OCI-LY1 (cell line): ENCODE measurements at regions not wholly inside any gene's neighbourhood (a gene's known extent, or its start where the extent isn't known, plus 50 kb on each side); places are given as distances from the start of the nearest gene placed in this dataset.

Experiments
- H2AFZ ChIP-seq: fragments of 200-600 bp; sonication (generic), shearing (Covaris generic); 2 replicates; pipeline ENCODE4 v1.6.0; 2014; ENCODE audit warnings: antibody characterized with exemption, mild to moderate bottlenecking, low read length
- H3F3A ChIP-seq: fragments of 200-600 bp; sonication (generic), shearing (Covaris generic); 2 replicates; pipeline ENCODE4 v1.6.0; 2014; ENCODE audit warnings: mild to moderate bottlenecking, antibody characterized with exemption, low read length, moderate library complexity; ENCODE audit not compliant: insufficient read depth
- H3K27ac ChIP-seq: fragments of 200-600 bp; sonication (generic); 2 replicates; pipeline ENCODE4 v1.5.1; 2014; ENCODE audit warnings: low read length, mixed run types, mild to moderate bottlenecking, low read depth; ENCODE audit not compliant: poor library complexity, severe bottlenecking
- H3K27me3 ChIP-seq: fragments of 200-600 bp; sonication (generic); 2 replicates; pipeline ENCODE4 v1.6.0; 2014; ENCODE audit warnings: antibody characterized with exemption, mild to moderate bottlenecking, low read length, moderate library complexity; ENCODE audit not compliant: insufficient read depth
- H3K36me3 ChIP-seq: fragments of 200-600 bp; sonication (generic); 2 replicates; pipeline ENCODE4 v1.6.1; 2014; ENCODE audit warnings: mild to moderate bottlenecking, antibody characterized with exemption, low read length, moderate library complexity, mixed read lengths; ENCODE audit not compliant: insufficient read depth
- H3K4me1 ChIP-seq: fragments of 200-600 bp; sonication (generic); 2 replicates; pipeline ENCODE4 v1.5.1; 2014; ENCODE audit warnings: mild to moderate bottlenecking, low read length, moderate library complexity; ENCODE audit not compliant: insufficient read depth, severe bottlenecking
- H3K4me2 ChIP-seq: fragments of 200-600 bp; sonication (generic), shearing (Covaris generic); 2 replicates; pipeline ENCODE4 v1.6.1; 2014; ENCODE audit warnings: low read length
- H3K4me3 ChIP-seq: fragments of 200-600 bp; sonication (generic); 2 replicates; pipeline ENCODE4 v1.5.1; 2014; ENCODE audit warnings: low read length, low read depth, mild to moderate bottlenecking, mixed read lengths; ENCODE audit not compliant: poor library complexity, severe bottlenecking
- H3K79me2 ChIP-seq: fragments of 200-600 bp; shearing (Covaris generic); 2 replicates; pipeline ENCODE4 v1.6.1; 2016; ENCODE audit warnings: mixed run types, low read length, mixed read lengths; ENCODE audit not compliant: insufficient read depth
- H3K9ac ChIP-seq: fragments of 200-600 bp; sonication (generic), shearing (Covaris generic); 2 replicates; pipeline ENCODE4 v1.6.1; 2014; ENCODE audit warnings: mild to moderate bottlenecking, low read length, mixed read lengths
- H3K9me2 ChIP-seq: fragments of 200-600 bp; sonication (generic), shearing (Covaris generic); 2 replicates; pipeline ENCODE4 v1.6.1; 2014; ENCODE audit warnings: low read depth, mild to moderate bottlenecking, low read length, mixed read lengths
- H3K9me3 ChIP-seq: fragments of 200-600 bp; shearing (Covaris generic); 2 replicates; pipeline ENCODE4 v1.6.1; 2014; ENCODE audit warnings: low read length, mixed read lengths
- H4K20me1 ChIP-seq: fragments of 200-600 bp; sonication (generic), shearing (Covaris generic); 2 replicates; pipeline ENCODE4 v1.6.0; 2016; ENCODE audit warnings: mild to moderate bottlenecking, low read length; ENCODE audit not compliant: insufficient read depth
- CTCF ChIP-seq: fragments of 200-600 bp; sonication (generic), shearing (Covaris generic); IDR thresholded peaks from 2 replicates; pipeline ENCODE4 v1.5.1; 2017; ENCODE audit warnings: mild to moderate bottlenecking, antibody characterized with exemption, low read length, moderate library complexity, mixed read lengths
- EZH2 ChIP-seq: fragments of 200-600 bp; sonication (generic), shearing (Covaris generic); IDR thresholded peaks from 2 replicates; pipeline ENCODE4 v1.8.0; 2017; ENCODE audit warnings: borderline replicate concordance, mixed run types, mild to moderate bottlenecking, antibody characterized with exemption, low read length, moderate library complexity, mixed read lengths

- no peak for TF ChIP-seq EZH2
- TF ChIP-seq CTCF: no peak
- no peaks in the 10 kb centered on the region for H4K20me1 ChIP-seq
- H3K27ac ChIP-seq: peak overlapping the region; percentile 91
- H3K9ac ChIP-seq: peak overlapping the region; percentile 24; the same call in 1 of the 2 replicates
- H3K27me3 ChIP-seq: no peaks in the 10 kb centered on the region
- H2AFZ ChIP-seq: no peak overlapping the region
- no peaks in the 10 kb centered on the region for H3K9me3 ChIP-seq
- H3K4me1 ChIP-seq: peaks cover 36% of the 10 kb centered on the region
- peak overlapping the region; percentile 57; the same call in 1 of the 2 replicates for H3K4me2 ChIP-seq
- H3K79me2 ChIP-seq: no peaks in the 10 kb centered on the region
- H3K9me2 ChIP-seq: no peaks in the 10 kb centered on the region
- no peak overlapping the region for H3K4me3 ChIP-seq
- H3F3A ChIP-seq: no peaks in the 10 kb centered on the region
- no peaks in the 10 kb centered on the region for H3K36me3 ChIP-seq
These were observed 162.7 kb downstream of the C9orf50 start for GRCh38 chr9:129458155-129458661.

GRCh38 chr9:129457325-129457779, 163.5 kb downstream of the C9orf50 start:
- no peaks in the 10 kb centered on the region for H3K79me2 ChIP-seq
- no peaks in the 10 kb centered on the region for H3K9me2 ChIP-seq
- H3K9ac ChIP-seq: no peak overlapping the region
- H3K27ac ChIP-seq: peak overlapping the region; percentile 91
- no peaks in the 10 kb centered on the region for H3F3A ChIP-seq
- no peak overlapping the region for H3K4me2 ChIP-seq
- H3K4me3 ChIP-seq: no peak overlapping the region
- no peaks in the 10 kb centered on the region for H3K9me3 ChIP-seq
- H3K4me1 ChIP-seq: peaks cover 36% of the 10 kb centered on the region
- H2AFZ ChIP-seq: no peak overlapping the region
- H4K20me1 ChIP-seq: no peaks in the 10 kb centered on the region
- no peaks in the 10 kb centered on the region for H3K36me3 ChIP-seq
- TF ChIP-seq CTCF (no peak), EZH2 (no peak)
- no peaks in the 10 kb centered on the region for H3K27me3 ChIP-seq

- no peaks in the 10 kb centered on the region for H3K27me3 ChIP-seq
- no peaks in the 10 kb centered on the region for H3K79me2 ChIP-seq
- TF ChIP-seq CTCF (no peak), EZH2 (no peak)
- no peaks in the 10 kb centered on the region for H3K9me2 ChIP-seq
- no peak overlapping the region for H2AFZ ChIP-seq
- no peaks in the 10 kb centered on the region for H3K36me3 ChIP-seq
- H3K4me2 ChIP-seq: no peak overlapping the region
- no peak overlapping the region for H3K9ac ChIP-seq
- H4K20me1 ChIP-seq: no peaks in the 10 kb centered on the region
- H3F3A ChIP-seq: no peaks in the 10 kb centered on the region
- H3K4me3 ChIP-seq: no peak overlapping the region
- H3K9me3 ChIP-seq: no peaks in the 10 kb centered on the region
- no peak overlapping the region for H3K27ac ChIP-seq
- peaks cover 36% of the 10 kb centered on the region for H3K4me1 ChIP-seq
These were observed 164.2 kb downstream of the C9orf50 start for GRCh38 chr9:129456549-129457324.
